ENCODE measurements at regions not wholly inside any gene's neighbourhood (a gene's known extent, or its start where the extent isn't known, plus 50 kb on each side); places are given as distances from the start of the nearest gene placed in this dataset.

DNA sequence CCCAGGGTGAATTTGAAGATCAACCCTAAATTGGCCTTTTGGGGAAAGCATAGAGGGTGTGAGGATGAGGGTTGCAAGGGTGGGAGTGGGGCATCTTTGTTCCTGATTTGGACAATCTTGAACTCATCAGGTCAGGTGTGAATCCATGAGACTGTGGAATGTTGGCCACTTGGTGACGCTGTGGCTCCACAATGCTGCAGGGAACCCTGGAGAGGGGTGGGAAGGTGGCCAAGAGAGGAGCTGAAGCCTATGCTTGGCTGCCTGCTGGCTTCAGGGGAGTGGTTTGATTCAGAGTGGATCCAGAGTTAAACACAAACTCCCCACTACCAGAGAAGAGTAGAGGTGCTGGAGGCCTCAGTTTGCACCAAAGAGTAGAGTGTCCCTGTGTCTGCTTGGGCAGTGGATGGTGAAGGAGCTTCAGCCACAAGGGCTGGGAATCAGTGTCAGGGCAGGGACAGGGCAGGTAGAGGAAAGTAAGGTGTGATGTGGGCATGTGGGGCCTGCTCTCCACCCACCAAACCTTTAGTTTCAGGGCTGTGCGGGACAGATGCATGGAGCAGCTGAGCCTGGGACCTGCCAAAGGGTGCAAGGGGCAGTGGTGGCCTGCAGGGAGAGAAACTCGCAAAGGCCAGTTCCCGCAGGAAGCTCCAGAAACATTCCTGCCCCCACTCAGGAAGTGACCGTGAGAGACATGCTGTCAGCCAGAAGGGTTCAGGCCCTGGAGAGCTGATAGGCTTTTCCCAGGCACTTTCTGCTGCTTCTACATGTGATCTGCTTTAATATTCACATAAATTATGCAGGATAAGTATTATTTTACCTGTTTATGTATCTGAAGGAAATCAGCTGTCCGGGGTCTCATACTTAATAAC lies 81.0 kb upstream of the PRSS58 start:
- TF ChIP-seq, protein P1, sequence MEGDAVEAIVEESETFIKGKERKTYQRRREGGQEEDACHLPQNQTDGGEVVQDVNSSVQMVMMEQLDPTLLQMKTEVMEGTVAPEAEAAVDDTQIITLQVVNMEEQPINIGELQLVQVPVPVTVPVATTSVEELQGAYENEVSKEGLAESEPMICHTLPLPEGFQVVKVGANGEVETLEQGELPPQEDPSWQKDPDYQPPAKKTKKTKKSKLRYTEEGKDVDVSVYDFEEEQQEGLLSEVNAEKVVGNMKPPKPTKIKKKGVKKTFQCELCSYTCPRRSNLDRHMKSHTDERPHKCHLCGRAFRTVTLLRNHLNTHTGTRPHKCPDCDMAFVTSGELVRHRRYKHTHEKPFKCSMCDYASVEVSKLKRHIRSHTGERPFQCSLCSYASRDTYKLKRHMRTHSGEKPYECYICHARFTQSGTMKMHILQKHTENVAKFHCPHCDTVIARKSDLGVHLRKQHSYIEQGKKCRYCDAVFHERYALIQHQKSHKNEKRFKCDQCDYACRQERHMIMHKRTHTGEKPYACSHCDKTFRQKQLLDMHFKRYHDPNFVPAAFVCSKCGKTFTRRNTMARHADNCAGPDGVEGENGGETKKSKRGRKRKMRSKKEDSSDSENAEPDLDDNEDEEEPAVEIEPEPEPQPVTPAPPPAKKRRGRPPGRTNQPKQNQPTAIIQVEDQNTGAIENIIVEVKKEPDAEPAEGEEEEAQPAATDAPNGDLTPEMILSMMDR (conservative IDR thresholded peaks at IDR 0.05; ENCODE audit: low read depth, low read length), result peak; percentile 82
- no peak for TF ChIP-seq EZH2 (IDR thresholded peaks at IDR 0.05; ENCODE audit: borderline replicate concordance, low read depth, low read length, poor library complexity, severe bottlenecking)
- peak; percentile 80 for DNase-seq (ENCODE audit: low spot score)
- ChIA-PET POLR2A (ENCODE audit: low non-redundant PET) (no interaction called here), CTCF (interaction anchor here (0.6 to 0.7 kb wide), 4 partner anchors 15 to 444 kb away, joined by 3 to 5 read pairs (median 4); no protein-coding TSS in a partner anchor)
- H3K27ac ChIP-seq (ENCODE audit: low read depth, low read length, poor library complexity, severe bottlenecking), result no peak overlapping the region
- no peaks in the 10 kb centered on the region for H3K9me3 ChIP-seq (ENCODE audit: low read depth, low read length, poor library complexity, severe bottlenecking)
- H3K4me3 ChIP-seq (ENCODE audit: low read depth, low read length, poor library complexity, severe bottlenecking), result no peak overlapping the region
- H3K36me3 ChIP-seq (ENCODE audit: insufficient read depth, low read length, poor library complexity, severe bottlenecking), result no peaks in the 10 kb centered on the region
- peaks cover 15% of the 10 kb centered on the region for H3K27me3 ChIP-seq (replicated peaks; ENCODE audit: insufficient read depth, low read depth, low read length, poor library complexity)
- intact Hi-C loops (cut with micrococcal nuclease; ENCODE audit: unreplicated experiment), result no loop called here
- BruUV-seq (replicated peaks), result no TSS peak
- H3K4me1 ChIP-seq (ENCODE audit: insufficient read depth, low read length, poor library complexity, severe bottlenecking), result peaks cover 4% of the 10 kb centered on the region

DNA sequence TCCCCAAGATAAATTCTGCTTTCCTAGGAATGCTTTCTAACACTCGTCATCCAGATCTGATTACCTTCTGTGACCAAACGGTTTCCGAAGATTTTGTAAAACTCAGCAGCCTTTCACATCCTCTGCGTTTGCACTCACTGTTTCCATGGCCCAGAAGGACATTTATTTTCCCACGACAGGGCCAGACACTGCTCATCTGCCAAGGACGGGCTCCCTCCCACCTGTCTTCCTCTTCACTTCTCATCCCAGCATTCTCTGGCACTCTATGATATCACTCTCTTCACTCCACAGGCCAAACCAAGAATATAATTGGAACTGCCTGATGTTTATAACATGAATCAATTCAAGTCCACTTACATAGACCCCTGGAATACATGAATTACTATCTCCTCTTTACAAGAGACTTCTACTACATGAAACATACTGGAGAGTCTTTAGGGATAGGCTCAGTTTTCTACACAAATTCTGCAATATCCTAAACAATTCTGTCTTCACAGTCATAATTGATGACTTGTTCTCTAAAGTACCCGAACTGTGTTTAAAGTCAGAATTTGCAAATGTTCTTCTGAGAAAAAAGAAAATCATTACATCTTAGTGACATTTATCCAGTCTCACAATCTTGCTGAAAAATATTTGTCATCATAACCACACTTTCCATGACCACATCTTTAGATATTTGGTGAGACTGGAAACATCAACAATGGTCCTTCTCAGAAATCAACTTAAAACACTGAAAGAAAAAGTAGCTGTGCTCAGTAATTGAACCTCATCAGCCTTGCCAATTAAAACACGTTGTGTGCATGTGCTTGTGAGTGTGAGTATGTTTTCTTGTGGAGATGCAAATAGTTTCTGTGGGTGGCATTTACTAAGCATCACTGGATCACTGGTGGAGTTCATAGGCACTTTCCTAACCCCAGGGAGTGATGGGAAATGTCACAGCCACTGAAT lies 79.5 kb upstream of the PRSS58 start:
- Histone ChIP-seq H3K4me3 (ENCODE audit: low read depth, low read length, poor library complexity, severe bottlenecking) (no peak overlapping the region), H3K9me3 (ENCODE audit: low read depth, low read length, poor library complexity, severe bottlenecking) (no peaks in the 10 kb centered on the region), H3K36me3 (ENCODE audit: insufficient read depth, low read length, poor library complexity, severe bottlenecking) (no peaks in the 10 kb centered on the region), H3K4me1 (ENCODE audit: insufficient read depth, low read length, poor library complexity, severe bottlenecking) (peaks cover 4% of the 10 kb centered on the region), H3K27me3 (replicated peaks; ENCODE audit: insufficient read depth, low read depth, low read length, poor library complexity) (peaks cover 18% of the 10 kb centered on the region), H3K27ac (ENCODE audit: low read depth, low read length, poor library complexity, severe bottlenecking) (no peak overlapping the region)
- ChIA-PET POLR2A (ENCODE audit: low non-redundant PET) (no interaction called here), CTCF (interaction anchor here (0.7 kb wide), 1 partner anchor 1105 kb away, joined by 3 read pairs; no protein-coding TSS in a partner anchor)
- DNase-seq (ENCODE audit: low spot score), result no peak
- BruUV-seq (replicated peaks), result no TSS peak
- TF ChIP-seq, protein P1 (conservative IDR thresholded peaks at IDR 0.05; ENCODE audit: low read depth, low read length), result no peak
- no peak for TF ChIP-seq EZH2 (IDR thresholded peaks at IDR 0.05; ENCODE audit: borderline replicate concordance, low read depth, low read length, poor library complexity, severe bottlenecking)
- intact Hi-C loops (cut with micrococcal nuclease; ENCODE audit: unreplicated experiment), result no loop called here

DNA sequence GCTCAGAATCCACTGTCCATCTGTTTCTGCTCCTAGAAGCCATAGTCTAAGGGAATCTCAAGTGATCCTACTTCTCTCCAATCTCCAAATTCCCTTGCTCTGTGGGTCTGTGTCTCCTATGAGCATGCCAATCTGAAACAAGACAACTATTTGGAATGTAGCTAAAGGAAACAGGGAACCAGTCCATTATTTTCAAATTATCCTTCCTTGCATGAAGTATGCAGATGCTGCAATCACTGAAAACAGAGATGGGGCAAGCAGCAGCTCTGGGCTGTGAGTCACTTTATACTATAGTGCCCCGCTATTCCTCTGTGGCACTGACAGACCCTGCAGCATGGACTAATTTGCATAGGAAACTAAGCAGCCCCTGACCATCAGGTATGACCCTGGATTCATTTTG lies 76.9 kb upstream of the PRSS58 start:
- Histone ChIP-seq H3K4me3 (ENCODE audit: low read depth, low read length, poor library complexity, severe bottlenecking) (no peak overlapping the region), H3K36me3 (ENCODE audit: insufficient read depth, low read length, poor library complexity, severe bottlenecking) (no peaks in the 10 kb centered on the region), H3K4me1 (ENCODE audit: insufficient read depth, low read length, poor library complexity, severe bottlenecking) (peaks cover 4% of the 10 kb centered on the region), H3K27me3 (replicated peaks; ENCODE audit: insufficient read depth, low read depth, low read length, poor library complexity) (peaks cover 15% of the 10 kb centered on the region), H3K9me3 (ENCODE audit: low read depth, low read length, poor library complexity, severe bottlenecking) (no peaks in the 10 kb centered on the region), H3K27ac (ENCODE audit: low read depth, low read length, poor library complexity, severe bottlenecking) (no peak overlapping the region)
- no TSS peak for BruUV-seq (replicated peaks)
- no peak for DNase-seq (ENCODE audit: low spot score)
- ChIA-PET CTCF (no interaction called here), POLR2A (ENCODE audit: low non-redundant PET) (no interaction called here)
- intact Hi-C loops (cut with micrococcal nuclease; ENCODE audit: unreplicated experiment), result no loop called here
- no peak for TF ChIP-seq EZH2 (IDR thresholded peaks at IDR 0.05; ENCODE audit: borderline replicate concordance, low read depth, low read length, poor library complexity, severe bottlenecking)
- TF ChIP-seq, protein P1 (conservative IDR thresholded peaks at IDR 0.05; ENCODE audit: low read depth, low read length), result no peak
